ENCODE measurements at regions not wholly inside any gene's neighbourhood (a gene's known extent, or its start where the extent isn't known, plus 50 kb on each side); places are given as distances from the start of the nearest gene placed in this dataset.
"Not testable (repeated sequence)": the region's sequence is repeated elsewhere in the genome, so short reads cannot be mapped to it uniquely, and the experiment has no call there.

- TF ChIP-seq, protein P1, sequence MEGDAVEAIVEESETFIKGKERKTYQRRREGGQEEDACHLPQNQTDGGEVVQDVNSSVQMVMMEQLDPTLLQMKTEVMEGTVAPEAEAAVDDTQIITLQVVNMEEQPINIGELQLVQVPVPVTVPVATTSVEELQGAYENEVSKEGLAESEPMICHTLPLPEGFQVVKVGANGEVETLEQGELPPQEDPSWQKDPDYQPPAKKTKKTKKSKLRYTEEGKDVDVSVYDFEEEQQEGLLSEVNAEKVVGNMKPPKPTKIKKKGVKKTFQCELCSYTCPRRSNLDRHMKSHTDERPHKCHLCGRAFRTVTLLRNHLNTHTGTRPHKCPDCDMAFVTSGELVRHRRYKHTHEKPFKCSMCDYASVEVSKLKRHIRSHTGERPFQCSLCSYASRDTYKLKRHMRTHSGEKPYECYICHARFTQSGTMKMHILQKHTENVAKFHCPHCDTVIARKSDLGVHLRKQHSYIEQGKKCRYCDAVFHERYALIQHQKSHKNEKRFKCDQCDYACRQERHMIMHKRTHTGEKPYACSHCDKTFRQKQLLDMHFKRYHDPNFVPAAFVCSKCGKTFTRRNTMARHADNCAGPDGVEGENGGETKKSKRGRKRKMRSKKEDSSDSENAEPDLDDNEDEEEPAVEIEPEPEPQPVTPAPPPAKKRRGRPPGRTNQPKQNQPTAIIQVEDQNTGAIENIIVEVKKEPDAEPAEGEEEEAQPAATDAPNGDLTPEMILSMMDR (IDR thresholded peaks at IDR 0.05; ENCODE audit: control insufficient read depth, insufficient read depth, low read depth, low read length, missing control alignments): no peak
- no peak for DNase-seq (ENCODE audit: low read depth)
- no peak overlapping the region for H3K4me3 ChIP-seq (ENCODE audit: control insufficient read depth, low read depth, low read length)
Measured at GRCh38 chr9:75376680-75377254, 288.5 kb downstream of the OSTF1 start.

DNA sequence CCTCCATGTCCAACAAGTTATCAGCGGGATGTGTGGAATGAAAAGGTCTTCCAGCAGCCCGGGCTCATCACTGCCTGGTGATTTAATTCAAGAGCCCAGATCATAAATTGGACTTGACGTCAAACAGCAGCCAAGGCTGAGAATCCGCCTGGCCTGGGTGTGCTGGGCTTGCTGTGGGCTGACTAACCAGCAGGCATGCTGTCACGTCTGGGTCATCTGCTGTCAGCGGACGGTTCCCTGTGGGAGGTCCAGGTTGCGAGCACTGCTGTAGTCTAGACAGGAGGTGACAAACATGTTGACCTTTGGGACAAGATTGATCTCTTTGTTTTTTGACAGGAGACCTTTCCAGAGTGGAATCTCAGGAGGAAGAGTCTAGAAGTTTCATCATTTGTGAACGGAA, 289.7 kb downstream of the OSTF1 start:
- H3K4me3 ChIP-seq (ENCODE audit: control insufficient read depth, low read depth, low read length): no peak overlapping the region
- no peak for DNase-seq (ENCODE audit: low read depth)
- TF ChIP-seq, protein P1 (IDR thresholded peaks at IDR 0.05; ENCODE audit: control insufficient read depth, insufficient read depth, low read depth, low read length, missing control alignments): no peak

- DNase-seq (ENCODE audit: low read depth): no peak
- TF ChIP-seq, protein P1 (IDR thresholded peaks at IDR 0.05; ENCODE audit: control insufficient read depth, insufficient read depth, low read depth, low read length, missing control alignments): no peak
- no peak overlapping the region for H3K4me3 ChIP-seq (ENCODE audit: control insufficient read depth, low read depth, low read length)
Measured at GRCh38 chr9:75378926-75379325, 290.6 kb downstream of the OSTF1 start.

- no peak for DNase-seq (ENCODE audit: low read depth)
- TF ChIP-seq, protein P1 (IDR thresholded peaks at IDR 0.05; ENCODE audit: control insufficient read depth, insufficient read depth, low read depth, low read length, missing control alignments): no peak
- no peak overlapping the region for H3K4me3 ChIP-seq (ENCODE audit: control insufficient read depth, low read depth, low read length)
Measured at GRCh38 chr9:75382126-75382525, 293.8 kb downstream of the OSTF1 start.

- DNase-seq (ENCODE audit: low read depth): not testable (repeated sequence)
Measured at GRCh38 chr9:75383420-75384034, 295.2 kb downstream of the OSTF1 start.

GRCh38 chr9:75385236-75385635, 296.9 kb downstream of the OSTF1 start:
- TF ChIP-seq, protein P1 (IDR thresholded peaks at IDR 0.05; ENCODE audit: control insufficient read depth, insufficient read depth, low read depth, low read length, missing control alignments): no peak
- no peak for DNase-seq (ENCODE audit: low read depth)
- H3K4me3 ChIP-seq (ENCODE audit: control insufficient read depth, low read depth, low read length): no peak overlapping the region

More at GRCh38 chr9:75383420-75384034, 295.2 kb downstream of the OSTF1 start:
- H3K4me3 ChIP-seq (ENCODE audit: control insufficient read depth, low read depth, low read length): not testable (repeated sequence)

- TF ChIP-seq, protein P1 (IDR thresholded peaks at IDR 0.05; ENCODE audit: control insufficient read depth, insufficient read depth, low read depth, low read length, missing control alignments): no peak
- H3K4me3 ChIP-seq (ENCODE audit: control insufficient read depth, low read depth, low read length): no peak overlapping the region
- DNase-seq (ENCODE audit: low read depth): no peak
Measured at GRCh38 chr9:75389101-75389500, 300.8 kb downstream of the OSTF1 start.
